ENCODE measurements at regions not wholly inside any gene's neighbourhood (a gene's known extent, or its start where the extent isn't known, plus 50 kb on each side); places are given as distances from the start of the nearest gene placed in this dataset.

DNA sequence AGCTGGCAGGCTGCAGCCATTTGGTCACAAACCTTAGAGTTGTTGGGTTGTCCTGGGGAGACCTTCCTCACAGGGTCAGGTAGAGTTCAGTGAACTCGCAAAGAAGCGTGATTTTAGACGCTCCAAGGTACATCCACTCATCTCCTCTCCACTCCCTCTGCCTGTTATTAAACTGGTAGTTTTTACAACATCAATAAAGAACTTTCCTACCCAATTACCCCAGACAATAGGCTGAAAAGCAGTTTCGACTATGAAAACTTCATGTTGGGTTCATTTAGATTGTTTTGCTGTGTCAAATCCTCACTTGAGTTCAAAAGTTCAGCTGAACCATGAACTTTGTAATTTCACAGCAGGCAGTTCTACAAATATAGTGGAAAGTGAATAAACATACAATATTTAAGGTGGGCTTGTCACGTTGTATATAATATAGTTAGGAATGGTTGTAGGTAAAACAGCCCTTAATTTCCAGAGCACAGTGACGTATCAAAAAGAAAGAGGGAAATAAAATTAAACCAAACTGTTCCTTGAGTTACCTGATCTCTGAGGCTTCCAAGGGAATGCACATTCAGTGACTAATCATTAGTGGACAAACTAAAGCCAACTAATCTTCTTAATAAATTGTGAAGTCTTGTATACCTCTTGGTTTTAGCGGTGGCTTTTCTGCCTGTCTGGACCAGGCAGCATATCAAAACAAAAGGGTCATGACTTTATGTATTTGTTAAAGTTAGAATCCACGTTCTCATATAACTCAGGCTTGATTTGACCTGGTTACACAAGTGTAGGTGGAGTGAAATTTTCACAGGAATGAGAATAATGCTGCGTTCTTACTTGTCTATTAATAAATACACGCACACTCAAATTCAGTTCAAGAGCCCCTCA is 100.5 kb downstream of the CYP26A1 start:
- DNase-seq: no peak
- in situ Hi-C loops (cut with HindIII; ENCODE audit: low pct_ligation_motif_present, low pct_unique_long_range_greater_than_20kb, low sequenced_read_pairs): no loop called here

DNA sequence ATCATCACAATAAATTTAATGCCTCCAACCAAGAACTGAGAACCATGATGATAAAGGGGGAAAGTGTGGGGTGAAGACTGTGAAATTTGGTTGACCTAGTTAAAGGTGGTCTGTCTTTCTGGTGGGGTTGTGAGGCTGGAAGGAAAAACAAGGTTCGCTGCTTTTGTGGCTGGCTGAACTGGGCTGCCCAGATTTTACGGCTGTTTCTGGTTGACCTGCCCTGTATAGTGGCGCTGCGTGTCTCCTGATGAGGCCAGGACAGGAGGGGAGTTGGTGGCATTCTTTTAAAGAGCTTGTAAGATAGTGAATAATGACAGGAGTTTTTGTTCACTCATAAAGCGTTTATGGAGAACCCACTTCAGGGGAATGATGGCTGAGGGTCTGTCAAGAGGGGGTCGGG is 101.8 kb downstream of the CYP26A1 start:
- no peak for DNase-seq
- in situ Hi-C loops (cut with HindIII; ENCODE audit: low pct_ligation_motif_present, low pct_unique_long_range_greater_than_20kb, low sequenced_read_pairs): no loop called here

DNA sequence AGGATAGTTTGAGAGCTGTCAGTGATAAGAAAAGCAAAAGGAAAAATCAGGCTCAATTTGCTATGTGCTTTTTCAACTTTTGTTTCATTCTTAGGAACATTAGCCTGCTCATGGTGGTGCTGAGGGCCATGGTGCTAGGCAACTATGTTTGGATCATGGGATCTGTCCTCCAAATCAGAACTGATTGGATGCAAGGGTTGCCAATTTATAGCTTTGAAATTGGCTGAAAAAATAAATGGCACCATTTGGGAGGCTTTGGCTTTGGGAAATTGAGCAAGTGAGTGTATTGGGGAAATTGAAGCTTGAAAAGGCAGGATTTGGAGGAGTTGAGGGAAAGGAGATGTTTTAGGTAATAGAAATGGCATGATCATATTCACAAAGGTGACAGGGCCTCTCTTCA is 103.8 kb downstream of the CYP26A1 start:
- in situ Hi-C loops (cut with HindIII; ENCODE audit: low pct_ligation_motif_present, low pct_unique_long_range_greater_than_20kb, low sequenced_read_pairs): no loop called here
- DNase-seq: no peak

- DNase-seq: no peak
- in situ Hi-C loops (cut with HindIII; ENCODE audit: low pct_ligation_motif_present, low pct_unique_long_range_greater_than_20kb, low sequenced_read_pairs): no loop called here
These were observed 104.5 kb downstream of the CYP26A1 start for GRCh38 chr10:93178226-93178625.

DNA sequence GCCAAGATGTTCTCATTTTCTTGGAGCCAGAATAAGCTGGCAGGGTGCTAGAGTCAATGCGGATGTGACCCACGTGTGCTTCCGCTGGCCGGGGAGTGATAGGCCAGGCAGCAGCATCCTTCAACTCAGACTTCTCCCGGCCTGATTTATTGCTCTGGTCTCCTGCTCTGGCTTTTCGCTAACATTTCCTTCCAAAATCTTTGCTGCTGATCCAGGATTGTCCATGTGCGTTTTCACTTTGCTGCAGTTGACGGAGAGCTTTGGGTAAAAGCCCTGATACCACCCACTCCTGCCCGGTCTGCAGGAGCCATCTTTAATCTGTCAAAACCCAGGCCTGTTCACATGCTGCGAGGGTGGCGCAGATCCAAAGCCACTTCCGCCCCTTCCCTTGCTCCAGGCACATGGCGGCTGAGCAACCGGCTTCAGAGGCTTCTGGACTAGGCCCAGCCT is 106.8 kb downstream of the CYP26A1 start:
- in situ Hi-C loops (cut with HindIII; ENCODE audit: low pct_ligation_motif_present, low pct_unique_long_range_greater_than_20kb, low sequenced_read_pairs): no loop called here
- no peak for DNase-seq

GRCh38 chr10:93181271-93182048 is 107.8 kb downstream of the CYP26A1 start:
- no peak for DNase-seq
- in situ Hi-C loops (cut with HindIII; ENCODE audit: low pct_ligation_motif_present, low pct_unique_long_range_greater_than_20kb, low sequenced_read_pairs): no loop called here

GRCh38 chr10:93182049-93182327 is 108.3 kb downstream of the CYP26A1 start:
- in situ Hi-C loops (cut with HindIII; ENCODE audit: low pct_ligation_motif_present, low pct_unique_long_range_greater_than_20kb, low sequenced_read_pairs): no loop called here
- DNase-seq: no peak

GRCh38 chr10:93182790-93183189 is 109.1 kb downstream of the CYP26A1 start:
- no peak for DNase-seq
- in situ Hi-C loops (cut with HindIII; ENCODE audit: low pct_ligation_motif_present, low pct_unique_long_range_greater_than_20kb, low sequenced_read_pairs): no loop called here

DNA sequence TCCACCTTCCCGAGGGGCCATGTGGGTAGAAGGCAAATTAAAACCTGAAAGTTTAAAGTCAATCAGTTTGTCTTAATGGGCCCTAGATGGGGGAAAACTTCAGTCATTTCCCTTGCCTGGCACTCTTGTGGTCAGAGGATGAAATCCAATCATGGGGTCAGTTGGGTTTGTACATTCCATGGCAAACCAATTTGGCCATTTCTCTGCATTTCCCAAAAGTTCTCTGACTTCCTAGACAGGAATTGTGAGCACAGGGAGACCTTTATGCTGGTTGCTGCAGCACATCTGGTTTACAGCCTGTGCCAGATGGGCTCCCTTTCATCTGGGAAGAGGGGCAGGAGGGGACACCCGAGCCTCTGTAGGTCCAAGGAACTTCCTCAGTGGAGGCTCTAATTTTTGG is 113.0 kb downstream of the CYP26A1 start:
- in situ Hi-C loops (cut with HindIII; ENCODE audit: low pct_ligation_motif_present, low pct_unique_long_range_greater_than_20kb, low sequenced_read_pairs): no loop called here
- no peak for DNase-seq

DNA sequence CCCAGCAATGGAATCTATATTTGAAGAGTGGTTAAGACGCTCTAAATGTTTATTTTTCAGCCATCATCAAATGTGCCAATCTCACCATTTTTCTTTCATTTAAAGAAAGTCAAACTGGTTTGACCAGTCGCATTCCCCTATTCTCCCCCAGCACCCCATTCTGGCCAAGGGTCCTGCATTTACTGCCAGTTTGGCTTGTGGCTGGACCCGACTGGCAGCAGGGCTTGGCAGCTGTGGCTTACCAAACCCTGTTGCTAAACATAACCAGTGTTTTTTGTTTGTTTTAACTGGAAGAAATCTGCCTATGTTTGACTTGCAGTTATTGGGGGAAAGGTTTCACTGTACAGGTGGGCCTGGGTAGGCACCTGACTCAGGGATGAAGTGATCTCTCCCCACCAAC is 116.3 kb downstream of the CYP26A1 start:
- DNase-seq: no peak
- in situ Hi-C loops (cut with HindIII; ENCODE audit: low pct_ligation_motif_present, low pct_unique_long_range_greater_than_20kb, low sequenced_read_pairs): no loop called here

DNA sequence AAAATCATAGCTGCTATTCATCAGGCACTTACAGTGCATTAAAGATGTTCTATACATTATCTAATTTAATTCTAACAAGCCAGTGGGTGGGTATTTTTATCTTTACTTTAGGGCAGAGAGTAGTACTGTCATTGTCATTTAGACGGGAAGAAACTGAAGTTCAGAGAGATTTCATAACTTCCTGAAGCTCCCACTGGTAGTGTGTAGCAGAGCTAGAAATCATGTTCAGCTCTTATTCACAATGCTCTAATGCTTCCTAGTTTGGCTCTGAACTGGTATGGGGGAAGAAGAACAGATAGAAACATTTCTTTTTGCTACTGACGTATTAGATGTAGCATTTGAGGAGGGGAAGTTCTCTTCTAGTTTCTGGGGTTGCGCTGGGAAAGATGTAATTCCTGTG is 116.7 kb downstream of the CYP26A1 start:
- in situ Hi-C loops (cut with HindIII; ENCODE audit: low pct_ligation_motif_present, low pct_unique_long_range_greater_than_20kb, low sequenced_read_pairs): no loop called here
- DNase-seq: no peak

DNA sequence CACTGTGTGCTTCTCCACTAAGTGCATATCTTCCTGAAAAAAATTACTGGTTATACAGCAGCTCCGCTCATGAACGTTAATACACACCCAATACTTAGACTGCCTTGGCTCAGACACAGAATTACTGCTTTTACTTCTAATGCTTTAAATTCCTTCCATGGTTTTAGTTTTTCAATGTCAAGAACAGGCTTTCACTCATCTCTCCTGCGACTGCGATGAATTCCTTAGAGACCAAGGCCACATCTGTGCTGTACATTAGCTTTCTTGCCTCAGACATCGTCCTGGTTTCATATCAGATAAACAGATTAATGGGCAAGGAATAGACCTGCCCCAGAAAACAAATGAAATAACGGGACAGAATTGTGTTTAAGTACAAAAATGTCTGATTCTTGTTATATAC is 120.2 kb downstream of the CYP26A1 start:
- no peak for DNase-seq
- in situ Hi-C loops (cut with HindIII; ENCODE audit: low pct_ligation_motif_present, low pct_unique_long_range_greater_than_20kb, low sequenced_read_pairs): no loop called here

DNA sequence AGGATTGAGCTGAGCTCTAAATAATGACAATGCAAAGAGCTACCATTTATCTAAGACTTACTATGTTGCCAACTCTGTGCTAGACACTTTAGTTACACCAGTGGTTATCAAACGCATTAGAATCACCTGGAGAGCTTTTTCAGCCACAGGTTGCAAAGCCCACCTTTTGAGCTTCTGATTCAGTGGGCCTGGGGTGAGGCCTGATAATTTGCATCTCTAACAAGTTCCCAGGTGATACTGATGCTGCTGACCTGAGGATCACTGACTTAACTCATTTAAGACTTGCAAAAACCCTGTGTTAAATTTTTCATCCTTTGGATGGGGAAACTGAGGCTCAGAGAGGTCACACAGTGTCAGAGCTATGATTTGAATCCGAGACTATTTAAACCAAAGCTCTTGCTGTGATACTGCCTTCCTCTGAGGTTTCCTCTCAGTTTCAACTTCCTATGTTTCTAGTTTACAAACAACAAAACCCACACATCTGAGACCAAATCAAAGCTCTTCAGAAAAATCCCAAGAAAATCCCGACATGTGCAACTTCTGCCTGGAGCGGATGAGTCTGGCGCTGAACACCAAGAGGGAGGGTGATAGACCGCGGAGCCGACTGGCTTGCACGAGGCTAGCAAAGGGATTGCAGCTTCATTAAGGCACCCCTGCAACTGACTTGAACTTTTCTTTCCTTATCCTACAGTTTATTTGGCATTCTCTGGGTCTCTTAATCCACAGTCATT is 124.9 kb downstream of the CYP26A1 start:
- DNase-seq: no peak
- in situ Hi-C loops (cut with HindIII; ENCODE audit: low pct_ligation_motif_present, low pct_unique_long_range_greater_than_20kb, low sequenced_read_pairs): no loop called here

GRCh38 chr10:93199191-93199751 is 125.6 kb downstream of the CYP26A1 start:
- in situ Hi-C loops (cut with HindIII; ENCODE audit: low pct_ligation_motif_present, low pct_unique_long_range_greater_than_20kb, low sequenced_read_pairs): no loop called here
- DNase-seq: peak; percentile 67

DNA sequence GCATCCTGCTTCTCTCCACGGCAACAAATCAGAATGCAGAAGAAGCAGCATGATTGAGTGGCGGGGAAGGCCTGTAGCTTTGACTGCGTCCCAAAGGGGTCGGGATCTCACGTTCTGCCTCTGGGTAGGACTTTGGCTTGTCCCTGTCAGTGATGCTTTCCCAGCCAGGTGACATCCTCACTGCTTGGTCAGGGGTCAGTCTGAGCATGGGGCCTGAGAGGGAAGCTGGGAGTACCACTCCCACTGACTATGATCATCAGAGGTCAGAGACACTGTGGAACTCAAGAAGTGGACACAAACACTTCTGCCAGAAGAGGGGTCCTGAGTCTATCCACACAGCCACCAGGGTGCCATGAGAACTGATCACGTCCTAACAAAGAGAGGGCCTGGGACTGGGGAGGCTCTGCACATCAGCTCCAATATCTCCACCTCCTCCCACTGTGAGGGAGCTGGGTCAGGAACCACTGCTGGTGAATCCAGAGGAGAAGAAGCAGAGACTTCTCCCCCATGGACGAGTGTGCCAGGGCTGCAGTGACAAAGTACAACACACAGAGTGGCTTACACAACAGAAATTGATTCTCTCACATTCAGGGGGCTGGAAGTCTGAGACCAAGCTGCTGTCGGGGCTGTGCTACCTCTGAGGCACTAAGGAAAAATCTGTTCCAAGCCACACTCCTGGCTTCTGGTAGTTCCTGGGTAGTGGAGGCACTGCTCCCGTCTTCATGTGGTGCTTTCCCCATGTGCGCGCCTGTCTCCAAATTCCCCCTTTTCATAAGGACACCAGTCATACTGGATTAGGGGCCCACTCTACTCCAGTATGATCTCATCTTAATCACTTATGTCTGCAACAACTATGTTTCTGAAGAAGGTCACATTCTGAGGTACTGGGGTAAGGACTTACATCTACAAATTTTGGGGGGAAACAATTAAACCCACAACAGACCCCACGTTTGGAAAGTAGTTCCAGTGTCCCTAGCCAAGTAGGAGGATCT is 131.1 kb downstream of the CYP26A1 start:
- in situ Hi-C loops (cut with HindIII; ENCODE audit: low pct_ligation_motif_present, low pct_unique_long_range_greater_than_20kb, low sequenced_read_pairs): no loop called here
- no peak for DNase-seq

DNA sequence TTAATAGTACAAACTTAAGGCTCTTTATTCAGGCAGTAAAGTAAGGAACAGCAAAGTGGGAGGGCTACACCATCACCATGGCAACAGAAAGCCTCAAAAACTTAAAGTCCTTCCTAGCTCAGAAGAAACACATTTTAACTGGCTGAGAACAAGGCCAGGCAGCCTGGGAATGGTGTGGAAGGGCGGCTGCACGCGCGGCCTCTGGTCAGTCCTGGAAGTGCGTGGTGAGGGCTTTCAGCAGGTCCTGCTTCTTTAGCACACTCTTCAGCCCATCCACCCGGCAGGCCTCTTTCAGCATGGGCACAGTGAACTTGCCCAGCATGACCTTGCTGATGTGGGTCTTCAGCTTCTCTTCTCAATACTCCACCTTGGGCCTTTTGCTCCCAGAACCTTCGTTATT is 133.0 kb downstream of the CYP26A1 start:
- in situ Hi-C loops (cut with HindIII; ENCODE audit: low pct_ligation_motif_present, low pct_unique_long_range_greater_than_20kb, low sequenced_read_pairs): no loop called here
- DNase-seq: no peak

DNA sequence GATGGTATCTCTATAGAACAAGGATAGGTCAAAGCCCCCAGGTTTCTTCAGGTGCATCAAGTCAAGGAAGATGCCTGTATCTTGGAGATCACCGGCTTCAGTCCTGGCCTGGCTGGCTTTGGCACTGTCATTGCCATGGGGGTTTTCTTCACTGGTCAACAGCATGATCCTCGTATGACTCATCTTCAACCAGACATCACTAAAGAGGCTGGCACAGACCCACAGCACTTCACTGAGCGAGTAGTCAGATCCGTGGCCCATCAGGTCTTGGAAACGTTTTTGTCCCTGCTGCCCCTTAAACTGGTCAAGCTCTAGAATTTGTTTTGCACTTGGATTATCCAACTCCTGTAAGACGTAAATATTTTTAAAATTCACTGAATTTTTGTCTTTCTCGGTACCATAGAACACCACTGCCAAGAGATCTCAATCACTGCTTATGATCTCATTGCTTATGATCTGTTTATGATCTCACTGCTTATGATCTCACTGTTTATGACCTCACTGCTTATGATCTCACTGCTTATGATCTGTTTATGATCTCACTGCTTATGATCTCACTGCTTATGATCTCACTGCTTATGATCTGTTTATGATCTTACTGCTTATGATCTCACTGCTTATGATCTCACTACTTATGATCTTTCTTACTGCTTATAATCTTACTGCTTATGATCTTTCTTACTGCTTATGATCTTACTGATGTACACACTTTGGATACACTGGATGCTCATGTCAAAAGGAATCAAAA is 135.2 kb downstream of the CYP26A1 start:
- DNase-seq: peak; percentile 39
- in situ Hi-C loops (cut with HindIII; ENCODE audit: low pct_ligation_motif_present, low pct_unique_long_range_greater_than_20kb, low sequenced_read_pairs): no loop called here
